ENCODE measurements at regions not wholly inside any gene's neighbourhood (a gene's known extent, or its start where the extent isn't known, plus 50 kb on each side); places are given as distances from the start of the nearest gene placed in this dataset.

DNA sequence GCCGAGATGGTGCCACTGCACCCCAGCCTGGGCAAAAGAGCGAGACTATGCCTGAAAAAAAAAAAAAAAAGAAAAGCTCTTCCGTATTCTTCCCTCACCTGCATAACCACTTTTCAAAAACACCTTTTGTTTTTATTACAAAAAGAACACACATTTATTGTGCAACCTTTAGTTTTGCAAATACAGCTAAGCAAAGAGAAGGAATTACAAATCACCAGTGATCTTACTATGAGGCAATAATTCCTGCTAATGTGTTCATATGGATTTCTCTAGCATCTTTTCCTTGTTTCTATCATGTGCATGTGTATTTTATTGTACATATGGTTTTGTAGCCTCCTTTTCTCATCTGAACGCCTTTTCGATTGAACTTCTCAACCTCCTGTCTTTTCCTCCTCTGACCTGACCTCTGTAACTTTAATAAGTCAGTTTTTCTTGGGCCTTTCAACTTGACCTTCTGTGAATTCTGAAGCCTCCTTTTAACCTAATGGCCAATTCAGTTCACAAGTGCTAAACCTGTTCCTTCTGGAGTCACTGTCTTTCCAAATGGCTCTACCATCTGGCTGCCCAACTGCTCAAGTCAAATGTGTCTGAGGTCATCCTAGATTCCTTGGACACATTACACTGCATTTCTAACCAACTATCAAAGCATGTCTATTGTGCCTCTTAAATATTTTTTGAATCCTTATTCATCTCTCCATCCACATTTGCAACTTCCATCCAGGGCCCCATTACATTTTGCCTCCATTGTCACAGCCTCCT lies 59.1 kb upstream of the DAPL1 start:
- Histone ChIP-seq H3K4me3 (ENCODE audit: low read length) (no peak overlapping the region), H3K4me1 (ENCODE audit: insufficient read depth, low read length) (no peaks in the 10 kb centered on the region), H3K36me3 (ENCODE audit: insufficient read depth, low read length) (no peaks in the 10 kb centered on the region), H3K9me3 (ENCODE audit: control insufficient read depth in 1 of 2, insufficient read depth in 1 of 2, low read length in 2 of 2) (no peaks in the 10 kb centered on the region), H3K27ac (ENCODE audit: low read depth in 1 of 2, low read length in 2 of 2) (no peak overlapping the region), H3K27me3 (ENCODE audit: control insufficient read depth in 1 of 2, insufficient read depth in 2 of 2, low read length in 2 of 2) (peaks cover 0 to 3% of the 10 kb centered on the region in 2 experiments)
- Mint-ChIP-seq H3K27ac (no peak overlapping the region), H3K9me3 (no peaks in the 10 kb centered on the region), H3K36me3 (ENCODE audit: low read depth) (no peaks in the 10 kb centered on the region), H3K4me3 (no peak overlapping the region), H3K4me1 (ENCODE audit: low read depth) (no peaks in the 10 kb centered on the region), H3K27me3 (no peaks in the 10 kb centered on the region)
- CTCF ChIA-PET: interaction anchor here (1.2 kb wide), 1 partner anchor 18 kb away, joined by 3 read pairs; no protein-coding TSS in a partner anchor
- POLR2A ChIA-PET: no interaction called here
- ATAC-seq (ENCODE audit: poor library complexity) (no peak), DNase-seq (no peak)
- no peak for TF ChIP-seq CTCF (IDR thresholded peaks at IDR 0.05)
- intact Hi-C loops (cut with DNase I, micrococcal nuclease): no loop called here

DNA sequence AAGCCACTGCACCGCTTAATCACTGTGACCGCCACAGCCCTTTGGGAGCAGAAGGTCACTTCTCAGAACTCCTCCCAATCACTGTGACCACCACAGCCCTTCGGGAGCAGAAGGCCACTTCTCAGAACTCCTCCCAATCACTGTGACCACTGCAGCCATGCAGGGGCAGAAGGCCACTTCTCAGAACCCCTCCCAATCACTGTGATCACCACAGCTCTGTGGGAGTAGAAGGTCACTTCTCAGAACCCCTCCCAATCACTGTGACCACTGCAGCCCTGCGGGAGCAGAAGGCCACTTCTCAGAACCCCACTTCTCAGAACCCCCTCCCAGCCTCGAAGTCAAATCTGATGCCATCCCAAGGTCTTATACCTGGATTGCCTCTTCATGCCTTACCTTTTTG lies 56.8 kb upstream of the DAPL1 start:
- Mint-ChIP-seq H3K27ac (no peak overlapping the region), H3K27me3 (no peaks in the 10 kb centered on the region), H3K4me3 (no peak overlapping the region), H3K9me3 (no peaks in the 10 kb centered on the region), H3K36me3 (ENCODE audit: low read depth) (no peaks in the 10 kb centered on the region), H3K4me1 (ENCODE audit: low read depth) (no peaks in the 10 kb centered on the region)
- H3K4me3 ChIP-seq (ENCODE audit: low read length): no peak overlapping the region
- H3K36me3 ChIP-seq (ENCODE audit: insufficient read depth, low read length): no peaks in the 10 kb centered on the region
- H3K9me3 ChIP-seq (ENCODE audit: control insufficient read depth in 1 of 2, insufficient read depth in 1 of 2, low read length in 2 of 2): no peaks in the 10 kb centered on the region
- H3K27ac ChIP-seq (ENCODE audit: low read depth in 1 of 2, low read length in 2 of 2): no peak overlapping the region
- ATAC-seq (ENCODE audit: poor library complexity) (no peak), DNase-seq (no peak)
- no peaks in the 10 kb centered on the region for H3K27me3 ChIP-seq (ENCODE audit: control insufficient read depth in 1 of 2, insufficient read depth in 2 of 2, low read length in 2 of 2)
- ChIA-PET POLR2A (no interaction called here), CTCF (no interaction called here)
- intact Hi-C loops (cut with DNase I, micrococcal nuclease): no loop called here
- TF ChIP-seq CTCF (IDR thresholded peaks at IDR 0.05): no peak
- no peaks in the 10 kb centered on the region for H3K4me1 ChIP-seq (ENCODE audit: insufficient read depth, low read length)

GRCh38 chr2:158740127-158740526 lies 55.0 kb upstream of the DAPL1 start:
- ChIA-PET POLR2A (no interaction called here), CTCF (no interaction called here)
- H3K4me3 ChIP-seq (ENCODE audit: low read length): no peak overlapping the region
- intact Hi-C loops (cut with DNase I, micrococcal nuclease): loop anchor here in 1 of 2 experiments (10.0 kb wide), 1 partner anchor 1235 kb away; no protein-coding TSS in a partner anchor
- no peaks in the 10 kb centered on the region for H3K27me3 ChIP-seq (ENCODE audit: control insufficient read depth in 1 of 2, insufficient read depth in 2 of 2, low read length in 2 of 2)
- DNase-seq: no peak
- no peaks in the 10 kb centered on the region for H3K36me3 ChIP-seq (ENCODE audit: insufficient read depth, low read length)
- Mint-ChIP-seq H3K36me3 (ENCODE audit: low read depth) (no peaks in the 10 kb centered on the region), H3K4me3 (no peak overlapping the region), H3K27me3 (peaks cover 5% of the 10 kb centered on the region), H3K4me1 (ENCODE audit: low read depth) (no peaks in the 10 kb centered on the region), H3K9me3 (no peaks in the 10 kb centered on the region), H3K27ac (no peak overlapping the region)
- H3K9me3 ChIP-seq (ENCODE audit: control insufficient read depth in 1 of 2, insufficient read depth in 1 of 2, low read length in 2 of 2): no peaks in the 10 kb centered on the region
- no peak for TF ChIP-seq CTCF (IDR thresholded peaks at IDR 0.05)
- H3K4me1 ChIP-seq (ENCODE audit: insufficient read depth, low read length): no peaks in the 10 kb centered on the region
- H3K27ac ChIP-seq (ENCODE audit: low read depth in 1 of 2, low read length in 2 of 2): no peak overlapping the region
- no peak for ATAC-seq (ENCODE audit: poor library complexity)

All from CD4-positive, alpha-beta T cell (primary cell).